ENCODE measurements at regions not wholly inside any gene's neighbourhood (a gene's known extent, or its start where the extent isn't known, plus 50 kb on each side); places are given as distances from the start of the nearest gene placed in this dataset.

DNA sequence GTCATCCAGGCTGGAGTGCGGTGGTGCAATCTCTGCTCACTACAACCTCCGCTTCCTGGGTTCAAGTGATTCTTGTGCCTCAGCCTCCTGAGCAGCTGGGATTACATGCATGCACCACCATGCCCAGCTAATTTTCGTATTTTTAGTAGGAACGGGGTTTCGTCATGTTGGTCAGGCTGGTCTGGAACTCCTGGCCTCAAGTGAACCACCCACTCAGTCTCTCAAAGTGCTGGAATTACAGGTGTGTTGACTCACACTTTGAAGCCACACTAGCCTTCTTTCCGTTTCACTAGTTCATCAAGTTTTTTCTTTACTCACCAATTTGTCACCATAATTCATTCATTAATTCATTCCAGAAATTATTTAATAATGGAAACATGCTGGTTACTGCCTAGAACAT, 298.4 kb upstream of the MTNR1B start:
- DNase-seq = no peak
- H3K4me1 ChIP-seq = peaks cover 0 to 6% (median 0%) of the 10 kb centered on the region in 9 donors
- H3K27ac ChIP-seq = no peak overlapping the region
- H3K27me3 ChIP-seq = no peaks in the 10 kb centered on the region
- TF ChIP-seq, protein P1, sequence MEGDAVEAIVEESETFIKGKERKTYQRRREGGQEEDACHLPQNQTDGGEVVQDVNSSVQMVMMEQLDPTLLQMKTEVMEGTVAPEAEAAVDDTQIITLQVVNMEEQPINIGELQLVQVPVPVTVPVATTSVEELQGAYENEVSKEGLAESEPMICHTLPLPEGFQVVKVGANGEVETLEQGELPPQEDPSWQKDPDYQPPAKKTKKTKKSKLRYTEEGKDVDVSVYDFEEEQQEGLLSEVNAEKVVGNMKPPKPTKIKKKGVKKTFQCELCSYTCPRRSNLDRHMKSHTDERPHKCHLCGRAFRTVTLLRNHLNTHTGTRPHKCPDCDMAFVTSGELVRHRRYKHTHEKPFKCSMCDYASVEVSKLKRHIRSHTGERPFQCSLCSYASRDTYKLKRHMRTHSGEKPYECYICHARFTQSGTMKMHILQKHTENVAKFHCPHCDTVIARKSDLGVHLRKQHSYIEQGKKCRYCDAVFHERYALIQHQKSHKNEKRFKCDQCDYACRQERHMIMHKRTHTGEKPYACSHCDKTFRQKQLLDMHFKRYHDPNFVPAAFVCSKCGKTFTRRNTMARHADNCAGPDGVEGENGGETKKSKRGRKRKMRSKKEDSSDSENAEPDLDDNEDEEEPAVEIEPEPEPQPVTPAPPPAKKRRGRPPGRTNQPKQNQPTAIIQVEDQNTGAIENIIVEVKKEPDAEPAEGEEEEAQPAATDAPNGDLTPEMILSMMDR (IDR thresholded peaks at IDR 0.05) = no peak
- H3K9me3 ChIP-seq = no peaks in the 10 kb centered on the region
- intact Hi-C loops (cut with DNase I) = no loop called here
- ATAC-seq = no peak
- H3K36me3 ChIP-seq = no peaks in the 10 kb centered on the region
- H3K4me3 ChIP-seq = no peak overlapping the region
- WGBS, 2 donors = 89 to 90% methylated on average over 6 of the region's 6 CpGs

DNA sequence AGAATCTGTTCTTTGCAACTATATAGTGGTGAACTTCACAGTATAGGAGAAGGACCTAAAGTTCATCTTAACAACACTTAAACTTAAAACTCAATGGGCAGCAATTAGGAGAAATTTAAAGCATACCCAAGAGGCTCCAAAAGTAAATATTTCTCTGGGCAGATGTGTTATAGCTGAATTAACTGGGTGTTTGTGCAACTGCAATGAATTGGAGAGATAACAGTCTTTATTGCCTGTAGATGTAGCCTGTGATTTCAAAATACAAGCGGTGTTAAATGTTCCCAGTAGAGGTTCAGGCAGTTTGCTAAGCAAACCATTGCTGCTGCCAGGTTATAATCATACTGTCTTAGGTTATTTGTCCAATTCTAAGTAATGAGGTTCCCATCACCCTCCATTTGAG, 294.1 kb upstream of the MTNR1B start:
- Histone ChIP-seq H3K36me3 (no peaks in the 10 kb centered on the region), H3K27ac (peak overlapping the region in 1 of 10 donors; percentile 40), H3K27me3 (no peaks in the 10 kb centered on the region), H3K9me3 (peaks cover 0 to 13% (median 0%) of the 10 kb centered on the region in 11 donors), H3K4me1 (peaks cover 0 to 15% (median 0%) of the 10 kb centered on the region in 9 donors), H3K4me3 (no peak overlapping the region)
- 88 to 91% methylated on average over 1 of the region's 1 CpG for WGBS, 2 donors
- TF ChIP-seq, protein P1 (IDR thresholded peaks at IDR 0.05) = no peak
- ATAC-seq (no peak), DNase-seq (no peak)
- intact Hi-C loops (cut with DNase I) = no loop called here

DNA sequence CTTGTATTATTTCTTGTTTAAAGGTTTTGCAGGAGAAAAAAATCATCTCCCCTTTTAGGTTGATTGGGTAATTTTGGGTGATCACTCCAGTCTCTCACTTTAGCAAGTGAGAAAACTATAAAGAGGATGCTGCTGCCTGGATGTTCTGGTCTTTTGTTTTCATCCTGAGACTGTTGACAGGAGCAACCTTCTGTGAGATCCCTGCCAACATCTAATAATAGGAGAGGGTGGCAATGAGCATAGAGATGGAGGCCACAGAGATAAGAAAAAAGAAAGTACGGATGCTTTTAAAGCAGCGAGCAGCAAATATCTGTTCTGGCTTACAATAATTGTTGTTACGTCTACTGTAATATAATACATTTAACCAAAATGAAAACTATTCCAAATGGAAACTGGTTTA, 293.6 kb upstream of the MTNR1B start:
- H3K36me3 ChIP-seq = no peaks in the 10 kb centered on the region
- TF ChIP-seq, protein P1 (IDR thresholded peaks at IDR 0.05) = no peak
- H3K9me3 ChIP-seq = peaks cover 0 to 16% (median 0%) of the 10 kb centered on the region in 11 donors
- peaks cover 0 to 15% (median 0%) of the 10 kb centered on the region in 9 donors for H3K4me1 ChIP-seq
- WGBS, 2 donors = 51 to 53% methylated on average over 3 of the region's 3 CpGs
- H3K4me3 ChIP-seq = no peak overlapping the region
- peak in 1 of 2 donors; percentile 24 for DNase-seq
- peak; percentile 77 to 98 (median 92) for ATAC-seq
- H3K27ac ChIP-seq = peak overlapping the region in 5 of 10 donors; percentile 33 to 56 (median 40)
- intact Hi-C loops (cut with DNase I) = no loop called here
- H3K27me3 ChIP-seq = no peaks in the 10 kb centered on the region

- Histone ChIP-seq H3K27me3 (no peaks in the 10 kb centered on the region), H3K4me1 (peaks cover 0 to 15% (median 0%) of the 10 kb centered on the region in 9 donors), H3K9me3 (peaks cover 0 to 16% (median 0%) of the 10 kb centered on the region in 11 donors), H3K36me3 (no peaks in the 10 kb centered on the region), H3K4me3 (no peak overlapping the region), H3K27ac (no peak overlapping the region)
- DNase-seq (no peak), ATAC-seq (no peak)
- TF ChIP-seq, protein P1 (IDR thresholded peaks at IDR 0.05) = no peak
- WGBS, 2 donors = 48 to 58% methylated on average over 3 of the region's 3 CpGs
- intact Hi-C loops (cut with DNase I) = no loop called here
Observed at GRCh38 chr11:92678008-92678611, 291.3 kb upstream of the MTNR1B start.
